MM.1S (cell line): ENCODE measurements at regions not wholly inside any gene's neighbourhood (a gene's known extent, or its start where the extent isn't known, plus 50 kb on each side); places are given as distances from the start of the nearest gene placed in this dataset.

Experiments used
- DNase-seq: peaks from one replicate; pipeline ENCODE4 v3.0.0-alpha.2; 2015
- H2AFZ ChIP-seq: fragments of 300-600 bp; sonication (generic); 2 replicates; pipeline ENCODE4 v1.6.0; 2016; ENCODE audit warnings: antibody characterized with exemption, low read length
- H3F3A ChIP-seq: fragments of 300-600 bp; sonication (generic); 2 replicates; pipeline ENCODE4 v1.6.1; 2016; ENCODE audit warnings: mild to moderate bottlenecking, antibody characterized with exemption, low read length, moderate library complexity, mixed read lengths; ENCODE audit not compliant: insufficient read depth
- H3K27ac ChIP-seq: fragments of 300-600 bp; sonication (generic); 2 replicates; pipeline ENCODE4 v1.5.1; 2016; ENCODE audit warnings: mild to moderate bottlenecking, low read length
- H3K27me3 ChIP-seq: fragments of 300-600 bp; sonication (generic); replicated peaks from 2 replicates; pipeline ENCODE4 v1.6.0; 2016; ENCODE audit warnings: low read length; ENCODE audit not compliant: insufficient read depth
- H3K36me3 ChIP-seq: fragments of 300-600 bp; sonication (generic); replicated peaks from 2 replicates; pipeline ENCODE4 v1.6.1; 2016; ENCODE audit warnings: mild to moderate bottlenecking, low read length, mixed read lengths; ENCODE audit not compliant: insufficient read depth
- H3K4me1 ChIP-seq: fragments of 300-600 bp; sonication (generic); 2 replicates; pipeline ENCODE4 v1.6.1; 2016; ENCODE audit warnings: low read length, mixed read lengths
- H3K4me2 ChIP-seq: fragments of 300-600 bp; sonication (generic); 2 replicates; pipeline ENCODE4 v1.6.0; 2016; ENCODE audit warnings: low read depth, low read length
- H3K4me3 ChIP-seq: fragments of 300-600 bp; sonication (generic); 2 replicates; pipeline ENCODE4 v1.5.1; 2016; ENCODE audit warnings: low read length, mixed read lengths
- H3K79me2 ChIP-seq: fragments of 300-600 bp; sonication (generic); 2 replicates; pipeline ENCODE4 v1.6.1; 2016; ENCODE audit warnings: mixed run types, low read length, mixed read lengths
- H3K9ac ChIP-seq: fragments of 300-600 bp; sonication (generic); 2 replicates; pipeline ENCODE4 v1.6.1; 2016; ENCODE audit warnings: low read length, mixed read lengths
- H3K9me2 ChIP-seq: fragments of 300-600 bp; sonication (generic); replicated peaks from 2 replicates; pipeline ENCODE4 v1.6.1; 2016; ENCODE audit warnings: mild to moderate bottlenecking, low read length, mixed read lengths; ENCODE audit not compliant: insufficient read depth
- H3K9me3 ChIP-seq: fragments of 300-600 bp; sonication (generic); replicated peaks from 2 replicates; pipeline ENCODE4 v1.6.1; 2016; ENCODE audit warnings: mild to moderate bottlenecking, low read length, mixed read lengths; ENCODE audit not compliant: insufficient read depth
- H4K20me1 ChIP-seq: fragments of 300-600 bp; sonication (generic); 2 replicates; pipeline ENCODE4 v1.6.1; 2016; ENCODE audit warnings: mild to moderate bottlenecking, low read length, moderate library complexity, mixed read lengths; ENCODE audit not compliant: insufficient read depth
- CTCF ChIP-seq: fragments of 300-600 bp; sonication (generic); IDR thresholded peaks from 2 replicates; pipeline ENCODE4 v1.5.1; 2016; ENCODE audit warnings: antibody characterized with exemption, low read length, mixed read lengths
- EZH2 ChIP-seq: fragments of 300-600 bp; sonication (generic); optimal IDR thresholded peaks from 2 replicates; pipeline ENCODE3; 2017; ENCODE audit warnings: low read depth, mild to moderate bottlenecking, antibody characterized with exemption, low read length, mixed read lengths
- EZH2phosphoT487 ChIP-seq: fragments of 300-600 bp; sonication (generic); IDR thresholded peaks from 2 replicates; pipeline ENCODE4 v1.6.1; 2018; ENCODE audit warnings: antibody characterized with exemption, low read length

DNA sequence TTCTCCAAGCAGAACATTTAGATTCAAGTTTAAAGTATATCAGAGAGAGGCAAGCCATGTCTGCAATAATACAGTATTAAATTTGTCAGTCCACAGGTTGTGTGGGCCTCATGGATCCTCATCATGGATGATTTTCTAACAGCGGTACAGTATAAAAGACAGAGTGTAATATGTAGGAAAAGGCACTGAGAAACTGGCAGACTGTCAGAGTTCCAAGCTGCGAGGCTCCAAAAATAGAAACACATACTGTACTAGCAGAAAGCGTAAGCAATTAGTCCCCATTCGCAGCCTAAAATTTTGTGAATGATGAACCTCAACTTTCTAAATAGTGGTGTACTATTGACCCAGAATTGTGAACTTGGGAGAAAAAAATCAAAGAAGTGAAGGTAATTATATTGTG is 933.3 kb downstream of the XPNPEP1 start:
- no peak for DNase-seq
- Histone ChIP-seq H3K4me2 (no peak overlapping the region), H3F3A (no peaks in the 10 kb centered on the region), H3K79me2 (no peaks in the 10 kb centered on the region), H4K20me1 (no peaks in the 10 kb centered on the region), H3K36me3 (no peaks in the 10 kb centered on the region), H3K27me3 (no peaks in the 10 kb centered on the region), H3K9me2 (no peaks in the 10 kb centered on the region), H3K4me1 (no peaks in the 10 kb centered on the region), H3K9ac (no peak overlapping the region), H3K4me3 (no peak overlapping the region), H3K9me3 (no peaks in the 10 kb centered on the region; the same call in 1 of the 2 replicates), H3K27ac (no peak overlapping the region), H2AFZ (no peak overlapping the region)
- TF ChIP-seq EZH2phosphoT487 (no peak), CTCF (no peak), EZH2 (no peak)

DNA sequence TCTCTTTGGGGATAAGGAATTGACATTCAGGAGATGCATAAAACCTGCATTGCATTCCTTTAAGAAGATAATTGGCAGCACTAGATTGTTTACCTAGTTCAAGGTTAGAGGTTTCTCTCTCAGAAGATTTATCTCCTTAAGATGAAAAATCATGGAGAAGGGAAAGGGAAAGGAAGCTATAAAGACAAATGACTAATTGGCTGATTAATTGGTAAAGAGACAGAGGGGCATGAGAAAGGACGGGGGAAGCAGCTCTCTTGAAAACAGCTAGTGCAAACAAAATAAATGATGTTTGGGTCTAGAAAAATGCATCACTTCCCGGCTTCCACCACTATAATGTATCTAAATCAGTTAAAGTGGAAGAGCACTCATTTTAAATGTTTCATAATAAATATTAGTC is 941.2 kb downstream of the XPNPEP1 start:
- no peaks in the 10 kb centered on the region for H3K79me2 ChIP-seq
- no peaks in the 10 kb centered on the region for H3F3A ChIP-seq
- no peak overlapping the region for H3K4me3 ChIP-seq
- H3K27ac ChIP-seq = no peak overlapping the region
- TF ChIP-seq EZH2 (no peak), EZH2phosphoT487 (no peak), CTCF (no peak)
- H3K36me3 ChIP-seq = no peaks in the 10 kb centered on the region
- no peak overlapping the region for H2AFZ ChIP-seq
- no peaks in the 10 kb centered on the region for H3K27me3 ChIP-seq
- no peaks in the 10 kb centered on the region for H3K9me3 ChIP-seq
- H3K4me1 ChIP-seq = no peaks in the 10 kb centered on the region
- no peak for DNase-seq
- H3K9ac ChIP-seq = no peak overlapping the region
- H4K20me1 ChIP-seq = no peaks in the 10 kb centered on the region
- no peaks in the 10 kb centered on the region for H3K9me2 ChIP-seq
- H3K4me2 ChIP-seq = no peak overlapping the region

GRCh38 chr10:108980869-108981268 is 942.4 kb downstream of the XPNPEP1 start:
- no peak for TF ChIP-seq EZH2
- no peak for TF ChIP-seq CTCF
- Histone ChIP-seq H3K4me3 (no peak overlapping the region), H2AFZ (no peak overlapping the region), H3K27ac (no peak overlapping the region), H3K9me2 (no peaks in the 10 kb centered on the region), H3K79me2 (no peaks in the 10 kb centered on the region), H3K9me3 (no peaks in the 10 kb centered on the region), H3K36me3 (no peaks in the 10 kb centered on the region), H3K27me3 (no peaks in the 10 kb centered on the region), H3K4me2 (no peak overlapping the region), H3F3A (no peaks in the 10 kb centered on the region), H3K4me1 (no peaks in the 10 kb centered on the region), H3K9ac (no peak overlapping the region), H4K20me1 (no peaks in the 10 kb centered on the region)
- no peak for DNase-seq
